Keratinocyte (primary cell): ENCODE measurements at regions not wholly inside any gene's neighbourhood (a gene's known extent, or its start where the extent isn't known, plus 50 kb on each side); places are given as distances from the start of the nearest gene placed in this dataset.

ENCODE experiments used
- DNase-seq: peaks from one replicate; pipeline ENCODE4 v3.0.0-alpha.2; 2011; ENCODE audit warnings: low read depth, missing footprints, low spot score
- FAIRE-seq: peaks from 2 replicates; lab custom pipeline; 2011; peaks lifted over from hg19 to GRCh38; lab: Jason Lieb, UNC
- H2AFZ ChIP-seq: 2 replicates; pipeline ENCODE4 v1.6.0; 2012; ENCODE audit warnings: low read length, control low read depth, inconsistent platforms; ENCODE audit not compliant: control insufficient read depth
- H3K27ac ChIP-seq: 2 replicates; pipeline ENCODE4 v1.5.1; 2011; ENCODE audit warnings: low read length; ENCODE audit not compliant: control insufficient read depth, insufficient read depth
- H3K27me3 ChIP-seq: 3 replicates; pipeline ENCODE4 v1.6.0; 2011; ENCODE audit warnings: low read length; ENCODE audit not compliant: control insufficient read depth, insufficient read depth; ENCODE audit errors: extremely low read depth
- H3K36me3 ChIP-seq, 2 experiments: 2 replicates in 1 of 2; 3 replicates in 1 of 2; pipeline ENCODE4 v1.5.1; 2011; ENCODE audit warnings: low read length in 2 of 2, mild to moderate bottlenecking in 1 of 2; ENCODE audit not compliant: control insufficient read depth in 2 of 2, insufficient read depth in 2 of 2; ENCODE audit errors: extremely low read depth in 1 of 2
- H3K4me1 ChIP-seq: 3 replicates; pipeline ENCODE4 v1.5.1; 2011; ENCODE audit warnings: low read length; ENCODE audit not compliant: control insufficient read depth, insufficient read depth; ENCODE audit errors: extremely low read depth
- H3K4me2 ChIP-seq: 3 replicates; pipeline ENCODE4 v1.6.0; 2011; ENCODE audit warnings: low read depth, low read length; ENCODE audit not compliant: control insufficient read depth, insufficient read depth; ENCODE audit errors: extremely low read depth
- H3K4me3 ChIP-seq, 3 experiments: fragments of 200-600 bp in 1 of 3; sonication (generic) in 1 of 3; 2 replicates in 2 of 3; 3 replicates in 1 of 3; pipeline ENCODE4 v1.5.1; 2011 to 2016; ENCODE audit warnings: low read length in 3 of 3, mild to moderate bottlenecking in 3 of 3, control low read depth in 2 of 3, inconsistent platforms in 1 of 3, low read depth in 1 of 3, mixed read lengths in 1 of 3, mixed run types in 1 of 3, moderate library complexity in 1 of 3; ENCODE audit not compliant: control insufficient read depth in 2 of 3, insufficient read depth in 2 of 3; ENCODE audit errors: extremely low read depth in 1 of 3
- H3K79me2 ChIP-seq: 2 replicates; pipeline ENCODE4 v1.6.0; 2012; ENCODE audit warnings: low read length; ENCODE audit not compliant: control insufficient read depth, insufficient read depth
- H3K9ac ChIP-seq: 3 replicates; pipeline ENCODE4 v1.6.0; 2011; ENCODE audit warnings: low read length; ENCODE audit not compliant: control insufficient read depth, insufficient read depth; ENCODE audit errors: extremely low read depth
- H3K9me1 ChIP-seq: 3 replicates; pipeline ENCODE4 v1.6.0; 2011; ENCODE audit warnings: low read length; ENCODE audit not compliant: control insufficient read depth, insufficient read depth; ENCODE audit errors: extremely low read depth
- H3K9me3 ChIP-seq: 2 replicates; pipeline ENCODE4 v1.5.1; 2012; ENCODE audit warnings: low read depth, low read length; ENCODE audit not compliant: control insufficient read depth
- H4K20me1 ChIP-seq: 3 replicates; pipeline ENCODE4 v1.6.0; 2011; ENCODE audit warnings: low read length; ENCODE audit not compliant: control insufficient read depth, insufficient read depth; ENCODE audit errors: extremely low read depth
- CTCF ChIP-seq, 3 experiments: IDR thresholded peaks in 1 of 3; conservative IDR thresholded peaks in 1 of 3; optimal IDR thresholded peaks in 1 of 3; 2 replicates in 2 of 3; 3 replicates in 1 of 3; pipeline versions ENCODE3 to v1.5.1; 2011; ENCODE audit warnings: low read length in 3 of 3, mild to moderate bottlenecking in 3 of 3, moderate library complexity in 2 of 3, control low read depth in 1 of 3, inconsistent platforms in 1 of 3; ENCODE audit not compliant: insufficient read depth in 2 of 3; ENCODE audit errors: extremely low read depth in 1 of 3
- EZH2 ChIP-seq: IDR thresholded peaks from one replicate; pipeline ENCODE4 v1.6.1; 2012; ENCODE audit warnings: inconsistent platforms, mild to moderate bottlenecking, low read length, moderate library complexity
- dilution Hi-C: fragments of 300-500 bp; cut with MboI; formaldehyde crosslinking; loops from one replicate; pipeline ENCODE4 v1.7.0; 2020; ENCODE audit warnings: low sequenced_read_pairs; ENCODE audit not compliant: extremely low pct_ligation_motif_present

GRCh38 chr21:20169812-20170576, 828.2 kb upstream of the NCAM2 start:
- Histone ChIP-seq H2AFZ (no peak overlapping the region), H3K9ac (no peak overlapping the region), H3K79me2 (no peaks in the 10 kb centered on the region), H3K36me3 (no peaks in the 10 kb centered on the region), H3K4me2 (no peak overlapping the region), H3K9me1 (no peaks in the 10 kb centered on the region), H3K9me3 (no peaks in the 10 kb centered on the region), H4K20me1 (no peaks in the 10 kb centered on the region), H3K4me3 (no peak overlapping the region), H3K27ac (no peak overlapping the region), H3K4me1 (no peaks in the 10 kb centered on the region), H3K27me3 (no peaks in the 10 kb centered on the region)
- FAIRE-seq: no peak
- dilution Hi-C loops: no loop called here
- TF ChIP-seq EZH2: no peak
- no peak for TF ChIP-seq CTCF (optimal IDR thresholded peaks at IDR 0.05 in 1 of 3, IDR thresholded peaks at IDR 0.05 in 1 of 3, conservative IDR thresholded peaks at IDR 0.05 in 1 of 3; ENCODE audit: extremely low read depth in 1 of 3, insufficient read depth in 2 of 3, low read length in 3 of 3)
- DNase-seq: no peak

GRCh38 chr21:20186186-20186585, 812.0 kb upstream of the NCAM2 start:
- H3K79me2 ChIP-seq: no peaks in the 10 kb centered on the region
- H3K4me3 ChIP-seq: no peak overlapping the region
- no peak overlapping the region for H3K9ac ChIP-seq
- no peak overlapping the region for H2AFZ ChIP-seq
- dilution Hi-C loops: no loop called here
- no peak overlapping the region for H3K27ac ChIP-seq
- H3K27me3 ChIP-seq: no peaks in the 10 kb centered on the region
- H4K20me1 ChIP-seq: no peaks in the 10 kb centered on the region
- H3K36me3 ChIP-seq: no peaks in the 10 kb centered on the region
- H3K9me1 ChIP-seq: no peaks in the 10 kb centered on the region
- no peak for DNase-seq
- no peaks in the 10 kb centered on the region for H3K4me1 ChIP-seq
- H3K9me3 ChIP-seq: no peaks in the 10 kb centered on the region
- TF ChIP-seq EZH2 (no peak), CTCF (optimal IDR thresholded peaks at IDR 0.05 in 1 of 3, IDR thresholded peaks at IDR 0.05 in 1 of 3, conservative IDR thresholded peaks at IDR 0.05 in 1 of 3; ENCODE audit: extremely low read depth in 1 of 3, insufficient read depth in 2 of 3, low read length in 3 of 3) (no peak)
- no peak overlapping the region for H3K4me2 ChIP-seq
- no peak for FAIRE-seq
